OCI-LY7 (cell line): ENCODE measurements at regions not wholly inside any gene's neighbourhood (a gene's known extent, or its start where the extent isn't known, plus 50 kb on each side); places are given as distances from the start of the nearest gene placed in this dataset.

Source experiments
- BruUV-seq: library from RNA; stranded (reverse); fragments of 400-500 nt; replicated peaks from 2 replicates; lab custom pipeline; 2021; lab: Mats Ljungman, UMichigan
- CTCF ChIA-PET: fragments of 300-600 bp; sonication (Branson Sonifier 250); formaldehyde crosslinking; loops from one replicate; lab custom pipeline; 2022; ENCODE audit warnings: antibody characterized with exemption; ENCODE audit not compliant: unreplicated experiment; lab: Charles Lee
- POLR2A ChIA-PET: fragments of 300-600 bp; sonication (Branson Sonifier 250); formaldehyde crosslinking; loops from one replicate; lab custom pipeline; 2022; ENCODE audit warnings: antibody characterized with exemption; lab: Charles Lee
- DNase-seq: peaks from one replicate; pipeline ENCODE4 v3.0.0-alpha.2; 2015; ENCODE audit warnings: low spot score
- H2AFZ ChIP-seq: fragments of 200-600 bp; sonication (generic), shearing (Covaris generic); 2 replicates; pipeline ENCODE4 v1.6.1; 2014; ENCODE audit warnings: mild to moderate bottlenecking, antibody characterized with exemption, low read length, moderate library complexity
- H3K27ac ChIP-seq: fragments of 200-600 bp; sonication (generic); 2 replicates; pipeline ENCODE4 v1.5.1; 2014; ENCODE audit warnings: mixed run types, low read depth, mild to moderate bottlenecking, moderate library complexity, low read length, inconsistent platforms; ENCODE audit not compliant: poor library complexity, severe bottlenecking
- H3K36me3 ChIP-seq: fragments of 200-600 bp; sonication (generic); 2 replicates; pipeline ENCODE4 v1.6.1; 2014; ENCODE audit warnings: mild to moderate bottlenecking, antibody characterized with exemption, low read length, moderate library complexity, mixed read lengths; ENCODE audit not compliant: insufficient read depth
- H3K4me1 ChIP-seq: fragments of 200-600 bp; sonication (generic); 2 replicates; pipeline ENCODE4 v1.5.1; 2014; ENCODE audit warnings: mild to moderate bottlenecking, low read length; ENCODE audit not compliant: insufficient read depth, poor library complexity, severe bottlenecking
- H3K4me2 ChIP-seq: fragments of 200-600 bp; sonication (generic); 2 replicates; pipeline ENCODE4 v1.6.1; 2014; ENCODE audit warnings: mild to moderate bottlenecking, low read length
- H3K4me3 ChIP-seq: fragments of 200-600 bp; sonication (generic); 2 replicates; pipeline ENCODE4 v1.5.1; 2014; ENCODE audit warnings: mild to moderate bottlenecking, low read depth, low read length; ENCODE audit not compliant: poor library complexity, severe bottlenecking
- H3K79me2 ChIP-seq: fragments of 200-600 bp; sonication (generic); 2 replicates; pipeline ENCODE4 v1.6.1; 2016; ENCODE audit warnings: low read depth, mild to moderate bottlenecking, low read length, moderate library complexity, mixed read lengths; ENCODE audit not compliant: insufficient read depth
- H3K9me2 ChIP-seq: fragments of 200-600 bp; sonication (generic); 2 replicates; pipeline ENCODE4 v1.6.1; 2016; ENCODE audit warnings: mild to moderate bottlenecking, low read length, mixed read lengths; ENCODE audit not compliant: insufficient read depth
- H3K9me3 ChIP-seq: fragments of 200-600 bp; sonication (generic); 2 replicates; pipeline ENCODE4 v1.6.1; 2014; ENCODE audit warnings: mild to moderate bottlenecking, mixed run types, low read length, mixed read lengths
- H4K20me1 ChIP-seq: fragments of 200-600 bp; sonication (generic); 2 replicates; pipeline ENCODE4 v1.6.1; 2014; ENCODE audit warnings: mild to moderate bottlenecking, antibody characterized with exemption, low read length, moderate library complexity, mixed read lengths; ENCODE audit not compliant: insufficient read depth
- EZH2phosphoT487 ChIP-seq: fragments of 200-600 bp; sonication (generic); IDR thresholded peaks from 2 replicates; pipeline ENCODE4 v1.6.1; 2018; ENCODE audit warnings: low read depth, borderline replicate concordance, mild to moderate bottlenecking, mixed run types, antibody characterized with exemption, low read length, moderate library complexity, mixed read lengths
- intact Hi-C: fragments of 100-400 bp; cut with micrococcal nuclease; formaldehyde crosslinking; loops from one replicate; pipeline ENCODE4 v1.10.0; 2022; ENCODE audit not compliant: unreplicated experiment
- TF ChIP-seq, protein P1 (sequence below): fragments of 200-600 bp; sonication (generic); conservative IDR thresholded peaks from 2 replicates; pipeline ENCODE4 v1.5.1; 2014; ENCODE audit warnings: mild to moderate bottlenecking, antibody characterized with exemption, low read length, moderate library complexity, mixed read lengths

DNA sequence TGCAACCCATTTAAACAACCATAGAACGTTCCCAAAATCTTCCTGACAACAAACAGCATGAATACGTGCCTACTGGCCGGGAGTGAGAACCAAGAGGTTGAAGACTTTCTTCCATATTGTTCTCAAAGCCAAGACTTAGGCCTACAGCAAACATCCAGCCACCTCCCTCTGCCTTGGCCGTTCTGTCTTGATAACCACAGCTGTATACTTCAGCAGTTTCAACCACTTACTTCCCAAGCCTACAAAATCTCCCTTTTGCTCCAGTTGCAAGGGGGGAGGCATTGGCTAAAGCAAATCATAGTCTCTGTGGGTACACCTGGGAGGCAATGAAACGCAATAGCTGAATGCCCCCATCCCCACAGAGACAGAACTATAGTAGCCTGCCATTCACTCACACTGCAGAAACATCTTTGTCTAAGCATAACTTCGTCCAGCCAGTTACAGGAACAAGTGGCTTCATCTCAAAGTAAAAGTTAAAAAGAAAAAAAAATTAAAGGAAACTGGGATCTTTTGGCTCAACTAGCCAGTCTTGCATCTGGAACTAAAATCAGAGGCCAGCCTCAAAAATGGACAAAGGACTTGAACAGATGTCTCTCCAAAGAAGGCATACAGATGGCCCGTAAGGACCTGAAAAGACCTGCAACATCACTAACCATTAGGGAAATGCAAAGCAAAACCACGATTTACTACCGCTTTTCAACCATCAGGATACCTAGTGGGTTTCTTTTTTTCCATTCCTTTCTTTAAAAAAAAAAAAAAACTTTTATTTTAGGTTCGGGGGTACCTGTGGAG, 186.0 kb downstream of the PSMG1 start:
- ChIA-PET CTCF (no interaction called here), POLR2A (interaction anchor here (0.5 to 0.6 kb wide), 3 partner anchors 80 to 464 kb away, joined by 3 read pairs; no protein-coding TSS in a partner anchor)
- H3K27ac ChIP-seq: no peak overlapping the region
- H4K20me1 ChIP-seq: no peaks in the 10 kb centered on the region
- no peak overlapping the region for H2AFZ ChIP-seq
- H3K4me2 ChIP-seq: no peak overlapping the region
- no TSS peak for BruUV-seq
- no peaks in the 10 kb centered on the region for H3K9me3 ChIP-seq
- DNase-seq: no peak
- H3K79me2 ChIP-seq: no peaks in the 10 kb centered on the region
- TF ChIP-seq EZH2phosphoT487: no peak
- H3K9me2 ChIP-seq: no peaks in the 10 kb centered on the region
- H3K4me3 ChIP-seq: no peak overlapping the region
- intact Hi-C loops: no loop called here
- no peaks in the 10 kb centered on the region for H3K36me3 ChIP-seq
- H3K4me1 ChIP-seq: no peaks in the 10 kb centered on the region

DNA sequence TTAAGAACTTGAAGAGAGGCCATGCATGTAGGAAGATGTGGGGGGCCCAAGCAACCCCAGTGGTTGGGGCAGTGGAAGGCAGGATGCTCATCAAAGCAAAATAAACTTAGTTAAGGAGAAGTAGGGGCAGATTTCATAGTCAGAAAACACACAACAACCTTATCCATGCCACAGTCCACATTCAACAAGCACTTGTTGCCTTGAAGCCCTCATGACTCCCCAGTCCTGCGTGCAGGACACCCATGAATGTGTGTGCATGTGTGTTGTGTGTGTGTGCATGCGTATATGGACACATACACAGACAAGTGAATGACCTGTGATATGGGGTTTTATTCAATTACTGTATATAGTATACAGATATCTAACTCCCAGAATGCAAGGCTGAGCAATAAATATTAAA, 186.9 kb downstream of the PSMG1 start:
- Histone ChIP-seq H3K4me1 (no peaks in the 10 kb centered on the region), H3K79me2 (no peaks in the 10 kb centered on the region), H3K9me2 (no peaks in the 10 kb centered on the region), H3K4me2 (no peak overlapping the region), H3K9me3 (no peaks in the 10 kb centered on the region), H3K4me3 (no peak overlapping the region), H3K27ac (no peak overlapping the region), H2AFZ (no peak overlapping the region), H4K20me1 (no peaks in the 10 kb centered on the region), H3K36me3 (no peaks in the 10 kb centered on the region)
- no peak for TF ChIP-seq EZH2phosphoT487
- TF ChIP-seq, protein P1, sequence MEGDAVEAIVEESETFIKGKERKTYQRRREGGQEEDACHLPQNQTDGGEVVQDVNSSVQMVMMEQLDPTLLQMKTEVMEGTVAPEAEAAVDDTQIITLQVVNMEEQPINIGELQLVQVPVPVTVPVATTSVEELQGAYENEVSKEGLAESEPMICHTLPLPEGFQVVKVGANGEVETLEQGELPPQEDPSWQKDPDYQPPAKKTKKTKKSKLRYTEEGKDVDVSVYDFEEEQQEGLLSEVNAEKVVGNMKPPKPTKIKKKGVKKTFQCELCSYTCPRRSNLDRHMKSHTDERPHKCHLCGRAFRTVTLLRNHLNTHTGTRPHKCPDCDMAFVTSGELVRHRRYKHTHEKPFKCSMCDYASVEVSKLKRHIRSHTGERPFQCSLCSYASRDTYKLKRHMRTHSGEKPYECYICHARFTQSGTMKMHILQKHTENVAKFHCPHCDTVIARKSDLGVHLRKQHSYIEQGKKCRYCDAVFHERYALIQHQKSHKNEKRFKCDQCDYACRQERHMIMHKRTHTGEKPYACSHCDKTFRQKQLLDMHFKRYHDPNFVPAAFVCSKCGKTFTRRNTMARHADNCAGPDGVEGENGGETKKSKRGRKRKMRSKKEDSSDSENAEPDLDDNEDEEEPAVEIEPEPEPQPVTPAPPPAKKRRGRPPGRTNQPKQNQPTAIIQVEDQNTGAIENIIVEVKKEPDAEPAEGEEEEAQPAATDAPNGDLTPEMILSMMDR: no peak
- intact Hi-C loops: no loop called here
- no TSS peak for BruUV-seq
- DNase-seq: no peak
- ChIA-PET POLR2A (interaction anchor here (0.5 kb wide), 1 partner anchor 79 kb away, joined by 3 read pairs; no protein-coding TSS in a partner anchor), CTCF (no interaction called here)

DNA sequence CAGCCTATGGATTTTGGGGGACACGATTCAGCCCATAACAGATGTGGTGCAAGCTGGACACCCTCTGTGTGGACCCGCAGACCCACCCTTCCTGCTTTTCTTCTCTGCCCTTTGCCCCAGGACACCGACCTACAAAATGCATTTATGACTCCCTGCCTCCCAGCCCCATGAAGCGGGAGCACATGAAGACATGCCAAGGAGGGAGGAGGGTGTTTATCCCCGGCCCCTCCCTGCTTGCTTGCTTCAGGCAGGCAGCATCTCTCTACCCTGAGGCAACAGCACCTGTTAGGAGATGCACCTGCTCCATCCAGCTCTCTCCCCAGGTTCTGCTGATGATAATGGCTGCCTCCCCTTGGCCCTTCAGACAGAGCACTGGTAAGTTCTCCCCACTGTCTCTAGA, 187.5 kb downstream of the PSMG1 start:
- DNase-seq: no peak
- no TSS peak for BruUV-seq
- no peak overlapping the region for H3K27ac ChIP-seq
- H4K20me1 ChIP-seq: no peaks in the 10 kb centered on the region
- ChIA-PET CTCF (no interaction called here), POLR2A (no interaction called here)
- intact Hi-C loops: no loop called here
- no peaks in the 10 kb centered on the region for H3K79me2 ChIP-seq
- no peak overlapping the region for H2AFZ ChIP-seq
- no peaks in the 10 kb centered on the region for H3K4me1 ChIP-seq
- H3K9me2 ChIP-seq: no peaks in the 10 kb centered on the region
- no peaks in the 10 kb centered on the region for H3K9me3 ChIP-seq
- H3K4me2 ChIP-seq: no peak overlapping the region
- no peak for TF ChIP-seq EZH2phosphoT487
- TF ChIP-seq, protein P1: no peak
- no peaks in the 10 kb centered on the region for H3K36me3 ChIP-seq
- no peak overlapping the region for H3K4me3 ChIP-seq
